Mononuclear cell (primary cell): ENCODE measurements at regions not wholly inside any gene's neighbourhood (a gene's known extent, or its start where the extent isn't known, plus 50 kb on each side); places are given as distances from the start of the nearest gene placed in this dataset.

Experiments
- H3K27me3 ChIP-seq: 2 replicates; pipeline ENCODE4 v1.6.0; 2011; ENCODE audit warnings: low read length, control low read depth; ENCODE audit not compliant: insufficient read depth
- H3K4me1 ChIP-seq: 2 replicates; pipeline ENCODE4 v1.5.1; 2011; ENCODE audit warnings: mild to moderate bottlenecking, low read length, control low read depth; ENCODE audit not compliant: insufficient read depth
- H3K4me3 ChIP-seq: 2 replicates; pipeline ENCODE4 v1.5.1; 2011; ENCODE audit warnings: mild to moderate bottlenecking, low read length, moderate library complexity
- H3K9me3 ChIP-seq: 2 replicates; pipeline ENCODE4 v1.5.1; 2011; ENCODE audit warnings: low read depth, mild to moderate bottlenecking, control low read depth, low read length

- Histone ChIP-seq H3K4me1 (no peaks in the 10 kb centered on the region), H3K9me3 (no peaks in the 10 kb centered on the region), H3K4me3 (no peak overlapping the region), H3K27me3 (no peaks in the 10 kb centered on the region)
These were observed 354.0 kb upstream of the NRP1 start for GRCh38 chr10:33688506-33688905.

DNA sequence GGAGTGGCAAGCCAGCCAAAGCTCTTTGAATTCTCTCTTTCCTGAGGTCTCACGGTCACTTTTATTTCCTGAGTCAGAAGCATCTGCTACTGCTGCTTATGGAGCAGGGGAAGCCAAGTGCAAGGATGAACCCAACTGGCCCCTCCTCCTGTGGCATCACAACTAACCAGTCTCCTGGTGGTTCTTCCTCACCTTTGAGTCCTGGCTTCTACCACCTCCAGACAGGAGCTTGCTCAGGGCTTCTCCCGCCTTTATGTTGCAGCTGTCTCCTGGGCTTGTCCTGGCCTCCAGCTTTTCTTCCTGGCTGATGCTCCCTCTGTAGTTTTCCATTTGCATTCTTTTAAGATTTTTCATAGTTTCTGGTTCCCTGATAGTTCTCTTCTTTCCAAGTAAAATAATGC lies 349.7 kb upstream of the NRP1 start:
- H3K27me3 ChIP-seq: no peaks in the 10 kb centered on the region
- H3K9me3 ChIP-seq: peaks cover 5% of the 10 kb centered on the region
- peaks cover 6% of the 10 kb centered on the region for H3K4me1 ChIP-seq
- H3K4me3 ChIP-seq: no peak overlapping the region

- Histone ChIP-seq H3K4me3 (no peak overlapping the region), H3K4me1 (peaks cover 6% of the 10 kb centered on the region), H3K9me3 (peaks cover 5% of the 10 kb centered on the region), H3K27me3 (no peaks in the 10 kb centered on the region)
These were observed 347.1 kb upstream of the NRP1 start for GRCh38 chr10:33681595-33681994.

DNA sequence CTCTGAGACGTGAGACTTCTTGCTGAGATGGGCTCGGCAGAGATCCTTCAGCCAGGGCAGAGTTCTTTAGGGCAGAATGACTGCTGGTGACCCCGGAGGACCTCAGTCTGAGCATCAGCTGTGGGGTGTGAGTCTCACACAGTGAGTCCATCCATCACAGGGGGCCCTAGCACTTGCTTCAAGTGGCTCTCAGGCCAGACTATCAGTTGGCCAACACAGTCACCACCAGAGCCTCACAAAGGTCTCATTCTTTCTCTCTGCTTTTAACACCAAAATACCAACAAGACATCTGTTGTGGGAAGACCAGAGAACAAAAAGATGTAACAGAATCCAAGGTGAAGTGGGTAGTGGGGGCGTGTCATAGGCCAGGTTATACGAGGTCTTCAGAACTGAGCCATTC lies 345.6 kb upstream of the NRP1 start:
- Histone ChIP-seq H3K9me3 (peaks cover 5% of the 10 kb centered on the region), H3K4me3 (no peak overlapping the region), H3K27me3 (no peaks in the 10 kb centered on the region), H3K4me1 (peaks cover 6% of the 10 kb centered on the region)

- H3K27me3 ChIP-seq: no peaks in the 10 kb centered on the region
- peaks cover 6% of the 10 kb centered on the region for H3K4me1 ChIP-seq
- H3K4me3 ChIP-seq: no peak overlapping the region
- no peaks in the 10 kb centered on the region for H3K9me3 ChIP-seq
These were observed 342.3 kb upstream of the NRP1 start for GRCh38 chr10:33676606-33677339.

GRCh38 chr10:33674986-33675599 lies 340.6 kb upstream of the NRP1 start:
- H3K9me3 ChIP-seq: no peaks in the 10 kb centered on the region
- H3K4me3 ChIP-seq: no peak overlapping the region
- no peaks in the 10 kb centered on the region for H3K4me1 ChIP-seq
- no peaks in the 10 kb centered on the region for H3K27me3 ChIP-seq

- H3K27me3 ChIP-seq: no peaks in the 10 kb centered on the region
- no peak overlapping the region for H3K4me3 ChIP-seq
- no peaks in the 10 kb centered on the region for H3K9me3 ChIP-seq
- H3K4me1 ChIP-seq: no peaks in the 10 kb centered on the region
These were observed 340.0 kb upstream of the NRP1 start for GRCh38 chr10:33674491-33674890.

- Histone ChIP-seq H3K9me3 (no peaks in the 10 kb centered on the region), H3K4me1 (no peaks in the 10 kb centered on the region), H3K27me3 (no peaks in the 10 kb centered on the region), H3K4me3 (no peak overlapping the region)
These were observed 339.5 kb upstream of the NRP1 start for GRCh38 chr10:33673839-33674415.

DNA sequence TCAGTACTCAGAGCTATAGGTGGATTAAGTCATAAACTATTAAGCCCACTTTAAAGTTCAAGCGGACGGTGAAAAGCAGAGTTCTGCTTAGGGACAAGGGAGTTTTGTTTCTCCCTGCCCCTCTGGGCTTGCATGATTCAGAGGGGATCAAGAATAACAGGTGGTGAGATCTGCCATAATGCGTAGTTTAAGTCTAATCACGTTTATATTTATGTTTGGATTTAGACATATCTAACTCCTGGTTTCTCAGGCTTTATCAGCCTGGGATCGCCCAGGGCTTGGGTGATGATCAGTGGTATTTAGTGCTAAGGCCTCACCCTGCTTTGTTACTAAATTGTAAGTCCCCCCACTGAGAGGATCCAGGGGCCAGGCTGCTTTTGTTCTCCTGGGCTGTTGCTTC lies 335.4 kb upstream of the NRP1 start:
- no peaks in the 10 kb centered on the region for H3K27me3 ChIP-seq
- no peak overlapping the region for H3K4me3 ChIP-seq
- peaks cover 10% of the 10 kb centered on the region for H3K4me1 ChIP-seq
- no peaks in the 10 kb centered on the region for H3K9me3 ChIP-seq

DNA sequence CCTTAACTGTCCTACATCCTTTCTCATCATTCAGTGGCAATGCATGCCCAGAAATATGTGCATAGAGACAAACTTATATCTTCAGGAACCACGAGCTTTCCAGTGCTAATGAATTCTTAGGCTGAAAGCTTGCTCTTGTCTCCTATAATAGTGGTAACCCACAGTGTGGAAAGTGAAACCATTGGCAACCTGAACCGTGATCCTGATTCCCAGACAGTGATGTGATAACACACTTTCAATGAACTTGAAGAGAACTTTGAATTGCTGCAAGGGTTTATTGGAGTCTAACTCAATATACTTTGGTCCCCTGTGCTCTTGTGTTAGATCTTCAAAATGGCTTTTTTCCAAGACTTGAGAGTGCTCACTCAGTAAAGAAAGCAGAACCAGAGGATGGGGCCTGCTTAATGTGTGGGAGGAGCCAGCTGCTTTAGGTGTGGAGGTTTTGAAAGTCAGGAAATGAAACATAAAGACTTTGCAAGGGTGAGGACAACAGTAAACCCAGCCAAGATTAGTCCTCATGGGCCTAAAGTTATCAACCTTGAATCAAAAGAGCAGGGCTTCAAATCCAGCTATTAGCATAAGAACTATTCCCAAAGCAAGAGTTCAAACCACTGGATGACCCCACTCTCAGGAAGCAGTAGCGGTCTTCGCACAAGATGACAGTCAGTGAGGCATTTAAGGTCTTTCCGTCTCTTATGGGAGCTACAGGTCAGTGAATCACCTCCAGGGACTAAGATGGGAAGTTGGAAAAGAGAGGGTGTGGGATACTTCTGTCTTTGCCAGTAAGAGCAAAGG lies 332.4 kb upstream of the NRP1 start:
- no peaks in the 10 kb centered on the region for H3K9me3 ChIP-seq
- H3K4me1 ChIP-seq: peaks cover 31% of the 10 kb centered on the region
- no peaks in the 10 kb centered on the region for H3K27me3 ChIP-seq
- H3K4me3 ChIP-seq: no peak overlapping the region

- H3K4me1 ChIP-seq: peaks cover 43% of the 10 kb centered on the region
- H3K4me3 ChIP-seq: no peak overlapping the region
- no peaks in the 10 kb centered on the region for H3K27me3 ChIP-seq
- H3K9me3 ChIP-seq: no peaks in the 10 kb centered on the region
These were observed 331.0 kb upstream of the NRP1 start for GRCh38 chr10:33665501-33665900.

DNA sequence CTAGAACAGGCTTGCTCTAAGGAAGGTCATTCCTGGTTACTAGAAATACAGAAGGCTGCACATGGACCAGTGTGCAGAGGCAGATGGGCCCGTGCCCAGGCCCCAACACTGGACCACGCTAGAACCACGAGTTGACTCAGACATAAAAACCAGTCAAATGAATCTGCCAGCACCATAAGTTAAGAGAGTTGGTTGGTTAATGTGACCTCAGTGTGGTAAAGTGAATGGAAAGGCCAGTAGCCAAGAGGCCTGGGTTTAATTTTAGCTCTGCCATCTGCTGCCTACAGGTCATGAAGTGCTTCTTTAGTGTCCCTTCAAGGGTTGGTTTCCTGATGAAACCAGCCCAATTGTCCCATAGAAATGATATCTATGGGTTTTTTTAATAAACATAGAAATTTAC lies 329.6 kb upstream of the NRP1 start:
- no peaks in the 10 kb centered on the region for H3K27me3 ChIP-seq
- H3K4me3 ChIP-seq: no peak overlapping the region
- H3K4me1 ChIP-seq: peaks cover 43% of the 10 kb centered on the region
- no peaks in the 10 kb centered on the region for H3K9me3 ChIP-seq

- H3K4me3 ChIP-seq: no peak overlapping the region
These were observed 327.3 kb upstream of the NRP1 start for GRCh38 chr10:33661580-33662336.

DNA sequence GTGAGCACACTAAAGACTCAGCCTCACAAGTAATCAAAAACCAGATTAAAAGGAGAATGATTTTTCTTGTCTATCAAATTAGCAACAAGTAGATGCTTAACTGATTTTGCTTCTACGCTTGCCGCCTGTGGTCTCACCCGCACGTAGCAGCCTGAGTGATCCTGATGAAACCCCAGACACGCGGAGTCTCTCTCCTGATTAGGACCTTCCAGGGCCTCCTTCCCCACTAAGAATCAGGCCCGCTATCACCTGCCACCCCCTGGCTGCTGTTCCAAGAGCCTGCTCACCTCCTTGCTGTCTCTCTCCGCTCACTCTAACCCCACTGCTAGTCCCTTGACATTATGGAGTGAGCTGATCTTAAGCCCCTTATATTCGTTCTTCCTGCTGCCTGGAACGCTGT lies 325.9 kb upstream of the NRP1 start:
- Histone ChIP-seq H3K27me3 (no peaks in the 10 kb centered on the region), H3K4me1 (peaks cover 42% of the 10 kb centered on the region), H3K9me3 (no peaks in the 10 kb centered on the region), H3K4me3 (no peak overlapping the region)

More at GRCh38 chr10:33661580-33662336, 327.3 kb upstream of the NRP1 start:
- H3K9me3 ChIP-seq: no peaks in the 10 kb centered on the region
- peaks cover 37% of the 10 kb centered on the region for H3K4me1 ChIP-seq
- H3K27me3 ChIP-seq: no peaks in the 10 kb centered on the region
